GM10266 (cell line): ENCODE measurements at regions not wholly inside any gene's neighbourhood (a gene's known extent, or its start where the extent isn't known, plus 50 kb on each side); places are given as distances from the start of the nearest gene placed in this dataset.

ENCODE experiments used
- DNase-seq: peaks from one replicate; pipeline ENCODE4 v3.0.0; 2012; ENCODE audit errors: extremely low spot score
- CTCF ChIP-seq: IDR thresholded peaks from 2 replicates; pipeline ENCODE4 v1.5.1; 2012; ENCODE audit warnings: mild to moderate bottlenecking, low read depth; ENCODE audit not compliant: control insufficient read depth, insufficient read depth; ENCODE audit errors: missing control alignments

GRCh38 chr5:63164838-63165535, 586.4 kb downstream of the LRRC70 start:
- no peak for TF ChIP-seq CTCF
- no peak for DNase-seq

- TF ChIP-seq CTCF, result no peak
- DNase-seq, result no peak
These were observed 585.7 kb downstream of the LRRC70 start for GRCh38 chr5:63164339-63164738.

GRCh38 chr5:63155310-63155631, 576.7 kb downstream of the LRRC70 start:
- no peak for DNase-seq

DNA sequence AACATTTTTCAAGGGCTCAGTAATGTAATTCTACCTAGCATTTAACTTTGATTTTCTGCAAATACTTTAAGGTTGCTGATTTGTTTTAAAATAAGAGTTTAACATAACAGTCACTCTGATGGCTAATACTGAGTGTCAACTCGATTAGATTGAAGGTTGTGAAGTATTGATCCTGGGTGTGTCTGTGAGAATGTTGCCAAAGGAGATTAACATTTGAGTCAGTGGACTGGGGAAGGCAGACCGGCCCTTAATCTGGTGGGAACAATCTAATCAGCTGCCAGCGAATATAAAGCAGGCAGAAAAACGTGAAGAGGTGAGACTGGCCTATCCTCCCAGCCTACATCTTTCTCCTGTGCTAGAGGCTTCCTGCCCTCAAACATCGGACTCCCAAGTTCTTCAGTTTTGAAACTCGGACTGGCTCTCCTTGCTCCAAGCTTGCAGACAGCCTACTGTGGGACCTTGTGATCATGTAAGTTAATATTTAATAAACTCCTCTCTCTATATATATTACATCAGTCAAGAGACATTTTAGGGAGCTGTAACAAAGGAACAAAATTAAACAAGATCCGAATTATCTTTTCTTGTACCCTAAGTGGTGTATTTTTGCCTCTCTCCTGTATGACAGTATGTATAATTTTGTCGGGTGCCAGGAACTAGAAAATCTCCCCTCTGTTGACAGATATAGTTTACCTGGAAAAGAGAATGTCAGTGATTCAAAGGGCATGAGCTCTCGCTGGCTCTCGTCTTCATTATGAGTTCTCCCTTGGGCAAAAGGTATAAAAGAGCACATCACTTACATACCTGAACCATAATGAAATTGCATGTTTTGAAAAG, 576.1 kb downstream of the LRRC70 start:
- DNase-seq, result no peak
- TF ChIP-seq CTCF, result no peak

More at GRCh38 chr5:63155310-63155631, 576.7 kb downstream of the LRRC70 start:
- TF ChIP-seq CTCF, result no peak

GRCh38 chr5:63152871-63153270, 574.3 kb downstream of the LRRC70 start:
- no peak for TF ChIP-seq CTCF
- no peak for DNase-seq

GRCh38 chr5:63145167-63145566, 566.5 kb downstream of the LRRC70 start:
- DNase-seq, result no peak
- no peak for TF ChIP-seq CTCF

DNA sequence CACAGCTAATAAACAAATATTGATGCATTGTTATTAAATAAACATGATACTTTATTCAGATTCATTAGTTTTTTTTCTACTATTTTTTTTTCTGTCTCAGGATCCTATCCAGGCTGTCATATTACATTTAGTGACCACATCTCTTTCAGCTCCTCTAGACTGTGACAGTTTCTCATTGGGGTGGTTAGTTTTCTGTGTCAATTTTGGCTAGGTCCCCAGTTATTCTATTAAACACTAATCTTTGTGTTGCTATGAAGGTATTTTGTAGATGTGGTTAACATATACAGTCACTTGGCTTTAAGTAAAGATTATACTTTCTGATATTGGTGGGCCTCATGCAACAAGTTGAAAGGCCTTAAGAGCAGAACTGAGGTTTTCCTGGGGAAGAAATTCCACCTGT, 563.0 kb downstream of the LRRC70 start:
- no peak for TF ChIP-seq CTCF
- DNase-seq, result no peak
